ENCODE measurements at regions not wholly inside any gene's neighbourhood (a gene's known extent, or its start where the extent isn't known, plus 50 kb on each side); places are given as distances from the start of the nearest gene placed in this dataset.

DNA sequence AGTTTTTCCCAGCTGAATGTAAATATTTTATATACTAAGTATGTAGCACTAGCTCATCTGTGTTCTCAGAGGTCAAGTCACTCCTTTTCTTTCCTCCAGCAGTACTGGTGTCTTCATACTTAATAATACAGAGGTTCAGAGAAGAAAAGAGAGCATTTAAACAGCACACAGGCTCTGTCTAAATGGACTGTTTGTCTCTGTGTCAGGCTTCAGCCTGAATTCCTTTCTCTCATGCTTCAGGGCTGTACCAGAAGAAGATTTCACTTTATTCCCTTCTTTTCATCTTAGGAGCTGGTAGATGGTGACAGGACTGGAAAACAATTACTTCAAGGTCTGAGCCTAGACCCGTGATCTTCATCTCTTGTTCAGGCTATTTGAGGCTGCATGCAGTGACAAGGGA, 51.4 kb upstream of the LYZL2 start:
- TF ChIP-seq, protein P1, sequence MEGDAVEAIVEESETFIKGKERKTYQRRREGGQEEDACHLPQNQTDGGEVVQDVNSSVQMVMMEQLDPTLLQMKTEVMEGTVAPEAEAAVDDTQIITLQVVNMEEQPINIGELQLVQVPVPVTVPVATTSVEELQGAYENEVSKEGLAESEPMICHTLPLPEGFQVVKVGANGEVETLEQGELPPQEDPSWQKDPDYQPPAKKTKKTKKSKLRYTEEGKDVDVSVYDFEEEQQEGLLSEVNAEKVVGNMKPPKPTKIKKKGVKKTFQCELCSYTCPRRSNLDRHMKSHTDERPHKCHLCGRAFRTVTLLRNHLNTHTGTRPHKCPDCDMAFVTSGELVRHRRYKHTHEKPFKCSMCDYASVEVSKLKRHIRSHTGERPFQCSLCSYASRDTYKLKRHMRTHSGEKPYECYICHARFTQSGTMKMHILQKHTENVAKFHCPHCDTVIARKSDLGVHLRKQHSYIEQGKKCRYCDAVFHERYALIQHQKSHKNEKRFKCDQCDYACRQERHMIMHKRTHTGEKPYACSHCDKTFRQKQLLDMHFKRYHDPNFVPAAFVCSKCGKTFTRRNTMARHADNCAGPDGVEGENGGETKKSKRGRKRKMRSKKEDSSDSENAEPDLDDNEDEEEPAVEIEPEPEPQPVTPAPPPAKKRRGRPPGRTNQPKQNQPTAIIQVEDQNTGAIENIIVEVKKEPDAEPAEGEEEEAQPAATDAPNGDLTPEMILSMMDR (IDR thresholded peaks at IDR 0.05) = no peak
- peaks cover 0 to 16% of the 10 kb centered on the region in 2 donors for H3K9me3 ChIP-seq
- H3K4me1 ChIP-seq = no peaks in the 10 kb centered on the region
- no peak overlapping the region for H3K27ac ChIP-seq
- H3K36me3 ChIP-seq = no peaks in the 10 kb centered on the region
- H3K27me3 ChIP-seq = no peaks in the 10 kb centered on the region
- no peak for DNase-seq (ENCODE audit: low spot score)
- no peak overlapping the region for H3K4me3 ChIP-seq

Measured in right atrium auricular region (tissue), 2 donors.